Inferior parietal cortex (tissue), 1 donor: ENCODE measurements at regions not wholly inside any gene's neighbourhood (a gene's known extent, or its start where the extent isn't known, plus 50 kb on each side); places are given as distances from the start of the nearest gene placed in this dataset.

Experiments
- DNase-seq: peaks from one replicate; pipeline ENCODE4 v3.0.0-alpha.2; 2016; ENCODE audit errors: extremely low spot score

- DNase-seq: no peak
These were observed 74.1 kb upstream of the MC3R start for GRCh38 chr20:56174416-56174815.

- no peak for DNase-seq
These were observed 72.6 kb upstream of the MC3R start for GRCh38 chr20:56175884-56176283.

- no peak for DNase-seq
These were observed 70.3 kb upstream of the MC3R start for GRCh38 chr20:56178219-56178618.

- DNase-seq: no peak
These were observed 69.5 kb upstream of the MC3R start for GRCh38 chr20:56179051-56179450.

- peak; percentile 27 for DNase-seq
These were observed 66.9 kb upstream of the MC3R start for GRCh38 chr20:56181583-56181982.

- peak; percentile 37 for DNase-seq
These were observed 60.9 kb upstream of the MC3R start for GRCh38 chr20:56187534-56188165.

GRCh38 chr20:56194042-56194441 is 54.5 kb upstream of the MC3R start:
- DNase-seq: no peak

GRCh38 chr20:56195946-56196345 is 52.6 kb upstream of the MC3R start:
- no peak for DNase-seq
